Esophagus muscularis mucosa (tissue), 4 donors: ENCODE measurements at regions not wholly inside any gene's neighbourhood (a gene's known extent, or its start where the extent isn't known, plus 50 kb on each side); places are given as distances from the start of the nearest gene placed in this dataset.

ENCODE experiments used
- DNase-seq: peaks from one replicate; pipeline ENCODE4 v3.0.0-alpha.2; 2017; ENCODE audit errors: extremely low spot score
- H3K27ac ChIP-seq, 4 donors: fragments of 200-600 bp; sonication (generic); replicated peaks in 1 of 4; 1 replicate in 3 of 4; 2 replicates in 1 of 4; pipeline ENCODE4 v1.5.1; 2016 to 2019; ENCODE audit warnings: mild to moderate bottlenecking in 1 of 4
- H3K27me3 ChIP-seq, 4 donors: fragments of 200-600 bp; sonication (generic); one replicate each; pipeline versions ENCODE4 v1.5.1 to v1.6.0; 2016 to 2019
- H3K36me3 ChIP-seq, 4 donors: fragments of 200-600 bp; sonication (generic); one replicate each; pipeline ENCODE4 v1.5.1; 2016 to 2019
- H3K4me1 ChIP-seq, 4 donors: fragments of 200-600 bp; sonication (generic); one replicate each; pipeline ENCODE4 v1.5.1; 2016 to 2019
- H3K4me3 ChIP-seq, 4 donors: fragments of 200-600 bp; sonication (generic); 1 replicate in 2 of 4; 2 replicates in 2 of 4; pipeline ENCODE4 v1.5.1; 2016 to 2019; ENCODE audit warnings: mild to moderate bottlenecking in 4 of 4, moderate library complexity in 1 of 4
- H3K9me3 ChIP-seq, 4 donors: fragments of 200-600 bp; sonication (generic); 1 replicate in 3 of 4; 2 replicates in 1 of 4; pipeline ENCODE4 v1.5.1; 2016 to 2019
- CTCF ChIP-seq, 3 experiments: fragments of 200-600 bp in 2 of 3; fragments of 450-650 bp in 1 of 3; sonication (generic) in 2 of 3; IDR thresholded peaks; one replicate each; pipeline ENCODE4 v1.5.1; 2017 to 2019; ENCODE audit warnings: antibody characterized with exemption in 3 of 3, mild to moderate bottlenecking in 2 of 3, moderate library complexity in 1 of 3
- EP300 ChIP-seq: sonication (generic); formaldehyde crosslinking; IDR thresholded peaks from one replicate; pipeline ENCODE4 v1.6.1; 2017; ENCODE audit warnings: antibody characterized with exemption
- POLR2A ChIP-seq: fragments of 450-650 bp; IDR thresholded peaks from one replicate; pipeline ENCODE4 v1.6.1; 2017; ENCODE audit warnings: antibody characterized with exemption, moderate library complexity, mild to moderate bottlenecking, low read depth
- POLR2AphosphoS5 ChIP-seq, 2 donors: sonication (generic); formaldehyde crosslinking; IDR thresholded peaks; one replicate each; pipeline ENCODE4 v1.6.1; 2017; ENCODE audit warnings: antibody characterized with exemption in 2 of 2
- WGBS: methylation state at CpG from one replicate; pipeline ENCODE4 v1.1.5; 2018; 5-methylcytosine and 5-hydroxymethylcytosine counted together
- intact Hi-C: fragments of 100-400 bp; cut with DNase I; formaldehyde crosslinking; loops from one replicate; pipeline ENCODE4 v1.15.1; 2023

GRCh38 chr2:160670618-160671017, 177.0 kb upstream of the RBMS1 start:
- Histone ChIP-seq H3K36me3 (no peaks in the 10 kb centered on the region), H3K27ac (no peak overlapping the region), H3K9me3 (no peaks in the 10 kb centered on the region), H3K27me3 (no peaks in the 10 kb centered on the region), H3K4me1 (peaks cover 17 to 28% (median 23%) of the 10 kb centered on the region in 4 donors), H3K4me3 (no peak overlapping the region)
- no peak for DNase-seq
- intact Hi-C loops, result loop anchor here (10.0 kb wide), 1 partner anchor 156 kb away; no protein-coding TSS in a partner anchor
- no peak for TF ChIP-seq EP300
- TF ChIP-seq CTCF (IDR thresholded peaks at IDR 0.05), result no peak
- TF ChIP-seq POLR2A, result no peak
- TF ChIP-seq POLR2AphosphoS5 (IDR thresholded peaks at IDR 0.05), result no peak
- WGBS, result 89% methylated on average over 5 of the region's 5 CpGs

- H3K4me3 ChIP-seq, result no peak overlapping the region
Measured at GRCh38 chr2:160672211-160672610, 178.6 kb upstream of the RBMS1 start.

GRCh38 chr2:160674146-160674750, 180.6 kb upstream of the RBMS1 start:
- no peaks in the 10 kb centered on the region for H3K36me3 ChIP-seq
- H3K4me3 ChIP-seq, result no peak overlapping the region
- intact Hi-C loops, result loop anchor here (10.0 kb wide), 1 partner anchor 159 kb away; no protein-coding TSS in a partner anchor
- H3K9me3 ChIP-seq, result no peaks in the 10 kb centered on the region
- peak; percentile 57 for DNase-seq
- no peaks in the 10 kb centered on the region for H3K4me1 ChIP-seq
- 100% methylated on average over 2 of the region's 2 CpGs for WGBS
- H3K27ac ChIP-seq, result no peak overlapping the region
- H3K27me3 ChIP-seq, result no peaks in the 10 kb centered on the region
- TF ChIP-seq CTCF (IDR thresholded peaks at IDR 0.05) (no peak), POLR2AphosphoS5 (IDR thresholded peaks at IDR 0.05) (no peak), EP300 (no peak), POLR2A (no peak)

More at GRCh38 chr2:160672211-160672610, 178.6 kb upstream of the RBMS1 start:
- peaks cover 3 to 12% (median 7%) of the 10 kb centered on the region in 4 donors for H3K4me1 ChIP-seq
- H3K27ac ChIP-seq, result no peak overlapping the region
- H3K9me3 ChIP-seq, result no peaks in the 10 kb centered on the region
- no peak for DNase-seq
- H3K27me3 ChIP-seq, result no peaks in the 10 kb centered on the region
- H3K36me3 ChIP-seq, result no peaks in the 10 kb centered on the region
- TF ChIP-seq POLR2AphosphoS5 (IDR thresholded peaks at IDR 0.05), result no peak
- TF ChIP-seq POLR2A, result no peak
- TF ChIP-seq EP300, result no peak
- TF ChIP-seq CTCF (IDR thresholded peaks at IDR 0.05), result no peak
- 65% methylated on average over 1 of the region's 1 CpG for WGBS
- intact Hi-C loops, result loop anchor here (10.0 kb wide), 1 partner anchor 157 kb away; no protein-coding TSS in a partner anchor

GRCh38 chr2:160679686-160680085, 186.1 kb upstream of the RBMS1 start:
- intact Hi-C loops, result loop anchor here (10.0 kb wide), 1 partner anchor 165 kb away; no protein-coding TSS in a partner anchor
- no peak overlapping the region for H3K4me3 ChIP-seq
- H3K4me1 ChIP-seq, result no peaks in the 10 kb centered on the region
- DNase-seq, result peak; percentile 14
- no peaks in the 10 kb centered on the region for H3K27me3 ChIP-seq
- no peak overlapping the region for H3K27ac ChIP-seq
- no peaks in the 10 kb centered on the region for H3K9me3 ChIP-seq
- no peak for TF ChIP-seq POLR2AphosphoS5 (IDR thresholded peaks at IDR 0.05)
- no peak for TF ChIP-seq EP300
- TF ChIP-seq POLR2A, result no peak
- no peak for TF ChIP-seq CTCF (IDR thresholded peaks at IDR 0.05)
- no peaks in the 10 kb centered on the region for H3K36me3 ChIP-seq
- WGBS, result 97% methylated on average over 7 of the region's 7 CpGs

- intact Hi-C loops, result no loop called here
- DNase-seq, result no peak
- no peaks in the 10 kb centered on the region for H3K27me3 ChIP-seq
- H3K4me1 ChIP-seq, result no peaks in the 10 kb centered on the region
- no peak overlapping the region for H3K4me3 ChIP-seq
- TF ChIP-seq CTCF (IDR thresholded peaks at IDR 0.05) (no peak), POLR2AphosphoS5 (IDR thresholded peaks at IDR 0.05) (no peak), EP300 (no peak), POLR2A (no peak)
- no peaks in the 10 kb centered on the region for H3K9me3 ChIP-seq
- H3K36me3 ChIP-seq, result no peaks in the 10 kb centered on the region
- no peak overlapping the region for H3K27ac ChIP-seq
Measured at GRCh38 chr2:160680294-160680693, 186.7 kb upstream of the RBMS1 start.
